ENCODE measurements at regions not wholly inside any gene's neighbourhood (a gene's known extent, or its start where the extent isn't known, plus 50 kb on each side); places are given as distances from the start of the nearest gene placed in this dataset.

- TF ChIP-seq REST (IDR thresholded peaks at IDR 0.05; ENCODE audit: insufficient read depth in 1 of 2, low read depth in 2 of 2, low read length in 2 of 2) (no peak), SIN3A (IDR thresholded peaks at IDR 0.05; ENCODE audit: borderline replicate concordance, insufficient read depth, low read length) (no peak), TAF1 (IDR thresholded peaks at IDR 0.05; ENCODE audit: borderline replicate concordance, insufficient read depth, low read length) (no peak), FOXP2 (optimal IDR thresholded peaks at IDR 0.05; ENCODE audit: borderline replicate concordance, extremely low read depth, extremely low read length, insufficient read depth) (no peak), POLR2AphosphoS5 (IDR thresholded peaks at IDR 0.05; ENCODE audit: low read depth, low read length) (no peak)
These were observed 52.8 kb downstream of the FAM43A start for GRCh38 chr3:194738254-194739093.

GRCh38 chr3:194739498-194740284, 54.0 kb downstream of the FAM43A start:
- TF ChIP-seq FOXP2 (optimal IDR thresholded peaks at IDR 0.05; ENCODE audit: borderline replicate concordance, extremely low read depth, extremely low read length, insufficient read depth) = no peak
- TF ChIP-seq TAF1 (IDR thresholded peaks at IDR 0.05; ENCODE audit: borderline replicate concordance, insufficient read depth, low read length) = no peak
- TF ChIP-seq REST (IDR thresholded peaks at IDR 0.05; ENCODE audit: insufficient read depth in 1 of 2, low read depth in 2 of 2, low read length in 2 of 2) = no peak
- TF ChIP-seq SIN3A (IDR thresholded peaks at IDR 0.05; ENCODE audit: borderline replicate concordance, insufficient read depth, low read length) = no peak
- TF ChIP-seq POLR2AphosphoS5 (IDR thresholded peaks at IDR 0.05; ENCODE audit: low read depth, low read length) = no peak

- TF ChIP-seq FOXP2 (optimal IDR thresholded peaks at IDR 0.05; ENCODE audit: borderline replicate concordance, extremely low read depth, extremely low read length, insufficient read depth) (no peak), SIN3A (IDR thresholded peaks at IDR 0.05; ENCODE audit: borderline replicate concordance, insufficient read depth, low read length) (no peak), REST (IDR thresholded peaks at IDR 0.05; ENCODE audit: insufficient read depth in 1 of 2, low read depth in 2 of 2, low read length in 2 of 2) (no peak), TAF1 (IDR thresholded peaks at IDR 0.05; ENCODE audit: borderline replicate concordance, insufficient read depth, low read length) (no peak), POLR2AphosphoS5 (IDR thresholded peaks at IDR 0.05; ENCODE audit: low read depth, low read length) (no peak)
These were observed 55.3 kb downstream of the FAM43A start for GRCh38 chr3:194740859-194741491.

- TF ChIP-seq POLR2AphosphoS5 (IDR thresholded peaks at IDR 0.05; ENCODE audit: low read depth, low read length) (no peak), FOXP2 (optimal IDR thresholded peaks at IDR 0.05; ENCODE audit: borderline replicate concordance, extremely low read depth, extremely low read length, insufficient read depth) (no peak), SIN3A (IDR thresholded peaks at IDR 0.05; ENCODE audit: borderline replicate concordance, insufficient read depth, low read length) (no peak), TAF1 (IDR thresholded peaks at IDR 0.05; ENCODE audit: borderline replicate concordance, insufficient read depth, low read length) (no peak), REST (IDR thresholded peaks at IDR 0.05; ENCODE audit: insufficient read depth in 1 of 2, low read depth in 2 of 2, low read length in 2 of 2) (no peak)
These were observed 56.2 kb downstream of the FAM43A start for GRCh38 chr3:194741916-194742315.

Data from PFSK-1 (cell line).